Mesodermal cell (in vitro differentiated cells): ENCODE measurements at regions not wholly inside any gene's neighbourhood (a gene's known extent, or its start where the extent isn't known, plus 50 kb on each side); places are given as distances from the start of the nearest gene placed in this dataset.
"Not testable (repeated sequence)": the region's sequence is repeated elsewhere in the genome, so short reads cannot be mapped to it uniquely, and the experiment has no call there.

Experiments
- H3K27ac ChIP-seq: 2 replicates; pipeline ENCODE4 v1.7.0; 2013; ENCODE audit warnings: mild to moderate bottlenecking, low read depth, low read length, moderate library complexity; ENCODE audit not compliant: severe bottlenecking
- H3K36me3 ChIP-seq: 2 replicates; pipeline ENCODE4 v1.7.1; 2013; ENCODE audit warnings: mild to moderate bottlenecking, low read length, moderate library complexity; ENCODE audit not compliant: control insufficient read depth, insufficient read depth
- H3K4me1 ChIP-seq: one replicate; pipeline ENCODE4 v1.7.1; 2013; ENCODE audit warnings: mild to moderate bottlenecking, low read length; ENCODE audit not compliant: insufficient read depth, control insufficient read depth, poor library complexity, severe bottlenecking
- H3K4me3 ChIP-seq: 2 replicates; pipeline ENCODE4 v1.7.0; 2013; ENCODE audit warnings: low read length, control low read depth, mild to moderate bottlenecking; ENCODE audit not compliant: insufficient read depth, poor library complexity, severe bottlenecking; ENCODE audit errors: extremely low read depth
- H3K9me3 ChIP-seq: 2 replicates; pipeline ENCODE4 v1.7.1; 2013; ENCODE audit warnings: mild to moderate bottlenecking, low read length, moderate library complexity; ENCODE audit not compliant: control insufficient read depth
- WGBS, 2 experiments: methylation state at CpG; one replicate each; pipeline ENCODE4 v1.1.5; 2013; ENCODE audit warnings: missing lambda C conversion rate in 2 of 2; ENCODE audit not compliant: insufficient coverage in 2 of 2; 5-methylcytosine and 5-hydroxymethylcytosine counted together

DNA sequence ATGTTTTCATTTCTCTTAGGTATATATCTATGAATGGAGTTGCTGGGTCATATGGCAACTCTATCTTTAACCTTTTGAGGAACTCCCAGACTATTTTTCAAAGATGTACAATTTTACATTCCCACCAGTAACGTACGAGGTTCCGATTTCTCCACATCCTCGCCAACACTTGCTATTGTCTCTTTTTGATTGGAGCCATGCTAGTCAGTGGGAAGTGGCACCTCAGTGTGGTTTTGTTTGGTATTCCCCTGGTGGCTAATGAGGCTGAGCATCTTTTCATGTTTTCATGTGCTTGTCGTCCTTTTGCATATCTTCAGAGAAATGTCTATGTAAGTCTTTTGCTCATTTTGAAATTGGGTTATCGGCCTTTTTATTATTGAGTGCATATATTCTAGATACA lies 178.6 kb upstream of the EXOC2 start:
- Histone ChIP-seq H3K36me3 (no peaks in the 10 kb centered on the region), H3K4me3 (no peak overlapping the region), H3K27ac (no peak overlapping the region), H3K4me1 (no peaks in the 10 kb centered on the region), H3K9me3 (no peaks in the 10 kb centered on the region)
- WGBS, 2 experiments: 100% methylated on average over 1 to 3 of the region's 6 CpGs

DNA sequence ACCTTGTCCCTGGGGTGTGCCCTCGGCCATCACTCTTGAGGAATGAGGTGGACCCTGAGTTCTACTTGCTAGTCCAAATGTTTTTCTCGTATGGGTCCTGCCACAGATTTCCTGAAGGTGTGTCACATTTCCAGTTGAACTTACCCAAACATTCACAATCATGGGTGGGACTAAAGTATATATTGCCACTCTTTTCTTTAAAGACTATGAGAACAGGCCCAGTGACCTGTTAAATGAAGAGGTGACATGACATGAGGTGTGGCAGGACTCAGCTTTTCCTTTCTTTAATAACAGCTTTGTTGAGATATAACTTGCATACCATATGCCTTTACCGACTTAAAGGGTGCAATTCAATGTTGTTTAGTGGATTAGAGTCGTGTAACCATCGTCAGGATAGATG lies 177.2 kb upstream of the EXOC2 start:
- Histone ChIP-seq H3K9me3 (no peaks in the 10 kb centered on the region), H3K36me3 (no peaks in the 10 kb centered on the region), H3K4me1 (no peaks in the 10 kb centered on the region), H3K27ac (no peak overlapping the region), H3K4me3 (no peak overlapping the region)
- WGBS, 2 experiments: 82 to 100% methylated on average over 2 to 3 of the region's 5 CpGs

DNA sequence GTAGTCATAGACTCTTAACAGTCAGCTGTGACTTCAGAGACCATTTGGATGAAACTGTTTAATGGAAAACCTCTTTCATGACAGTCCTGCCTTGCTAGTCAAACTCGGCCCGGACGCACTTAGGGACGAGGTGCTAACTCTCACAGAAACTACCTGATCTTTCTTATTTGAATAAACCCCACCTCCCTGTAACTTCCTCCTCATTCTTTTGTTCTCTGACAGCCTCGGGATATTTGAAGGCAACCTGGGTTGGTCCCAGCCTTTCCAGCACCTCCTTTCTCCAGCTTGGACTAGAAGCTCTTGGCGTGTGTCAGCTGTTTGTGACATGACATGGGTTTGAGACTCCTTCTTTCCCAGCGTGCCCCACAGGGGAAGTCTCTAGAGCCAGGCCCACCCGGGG lies 175.3 kb upstream of the EXOC2 start:
- Histone ChIP-seq H3K9me3 (no peaks in the 10 kb centered on the region), H3K36me3 (no peaks in the 10 kb centered on the region), H3K4me1 (no peaks in the 10 kb centered on the region), H3K27ac (no peak overlapping the region), H3K4me3 (no peak overlapping the region)
- WGBS, 2 experiments: 93 to 94% methylated on average over 5 to 7 of the region's 8 CpGs

- Histone ChIP-seq H3K27ac (no peak overlapping the region), H3K4me3 (no peak overlapping the region), H3K9me3 (no peaks in the 10 kb centered on the region), H3K4me1 (no peaks in the 10 kb centered on the region), H3K36me3 (no peaks in the 10 kb centered on the region)
- 80 to 90% methylated on average over 3 to 5 of the region's 6 CpGs for WGBS, 2 experiments
Measured at GRCh38 chr6:867378-867777, 174.4 kb upstream of the EXOC2 start.

DNA sequence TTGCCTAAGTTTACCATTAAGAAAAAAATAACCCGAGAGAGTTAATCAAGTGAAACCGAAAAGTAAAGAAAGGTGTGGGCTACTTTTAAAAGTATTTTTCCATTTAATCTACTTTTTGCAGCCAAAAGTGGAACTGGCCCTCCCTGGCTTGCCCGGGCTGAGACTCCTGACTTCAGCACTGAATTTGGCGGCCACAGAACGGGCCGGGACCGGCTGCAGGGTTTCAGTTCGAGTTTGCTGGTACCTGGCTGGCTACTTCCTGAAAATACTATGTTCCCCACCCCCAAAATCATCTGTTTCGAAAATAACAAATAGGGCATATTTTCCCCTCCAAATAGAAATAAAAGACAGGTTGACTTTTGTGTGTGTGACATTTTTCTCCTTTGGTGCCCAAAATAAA lies 173.4 kb upstream of the EXOC2 start:
- Histone ChIP-seq H3K27ac (no peak overlapping the region), H3K4me1 (peaks cover 4% of the 10 kb centered on the region), H3K4me3 (no peak overlapping the region), H3K36me3 (no peaks in the 10 kb centered on the region), H3K9me3 (peaks cover 3% of the 10 kb centered on the region)
- 77 to 80% methylated on average over 6 of the region's 9 CpGs for WGBS, 2 experiments

DNA sequence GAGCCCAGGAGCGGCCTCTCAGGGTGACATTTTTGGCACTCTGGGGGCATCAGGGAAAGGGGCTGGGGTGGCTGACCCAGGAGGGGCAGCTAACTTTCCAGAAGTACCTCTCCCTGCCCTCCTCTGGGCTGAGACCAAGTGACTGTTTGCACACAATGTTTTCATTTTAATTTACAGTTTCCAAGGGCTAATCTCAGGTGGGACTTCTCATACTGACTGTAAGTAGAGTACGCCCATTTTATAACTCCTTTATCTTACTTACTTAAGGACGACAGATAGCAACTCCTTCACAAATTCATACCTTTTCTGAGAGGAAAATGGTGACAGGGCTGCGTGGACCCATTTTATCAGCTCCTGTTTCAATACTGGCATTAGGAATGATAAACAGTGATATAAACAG lies 172.9 kb upstream of the EXOC2 start:
- Histone ChIP-seq H3K9me3 (peaks cover 4% of the 10 kb centered on the region), H3K4me1 (peaks cover 5% of the 10 kb centered on the region), H3K27ac (no peak overlapping the region), H3K36me3 (no peaks in the 10 kb centered on the region), H3K4me3 (no peak overlapping the region)
- 89 to 100% methylated on average over 1 to 2 of the region's 4 CpGs for WGBS, 2 experiments

DNA sequence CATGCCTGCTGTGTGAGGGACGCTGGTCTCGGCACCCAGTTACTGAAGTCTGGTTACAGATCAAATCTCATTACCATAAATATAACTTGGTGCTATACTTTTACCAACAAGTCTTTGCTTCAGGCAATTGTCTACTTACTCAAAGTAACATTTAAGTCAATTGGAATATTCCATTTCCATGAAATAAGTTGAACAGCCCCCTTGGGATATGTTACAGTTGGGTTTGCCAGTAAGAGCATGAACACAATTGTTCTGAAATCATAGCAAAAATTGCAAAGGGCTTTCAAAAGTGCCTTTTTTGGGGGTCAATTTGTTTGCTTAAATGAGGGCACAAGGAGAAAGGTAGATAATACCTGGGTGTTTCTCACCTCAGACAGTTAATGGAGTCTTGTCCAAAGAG lies 170.9 kb upstream of the EXOC2 start:
- Histone ChIP-seq H3K27ac (no peak overlapping the region), H3K4me3 (no peak overlapping the region), H3K36me3 (no peaks in the 10 kb centered on the region), H3K9me3 (peaks cover 4% of the 10 kb centered on the region), H3K4me1 (peaks cover 5% of the 10 kb centered on the region)
- no CpG with 5 or more reads among the region's 2 CpGs for WGBS, 2 experiments

DNA sequence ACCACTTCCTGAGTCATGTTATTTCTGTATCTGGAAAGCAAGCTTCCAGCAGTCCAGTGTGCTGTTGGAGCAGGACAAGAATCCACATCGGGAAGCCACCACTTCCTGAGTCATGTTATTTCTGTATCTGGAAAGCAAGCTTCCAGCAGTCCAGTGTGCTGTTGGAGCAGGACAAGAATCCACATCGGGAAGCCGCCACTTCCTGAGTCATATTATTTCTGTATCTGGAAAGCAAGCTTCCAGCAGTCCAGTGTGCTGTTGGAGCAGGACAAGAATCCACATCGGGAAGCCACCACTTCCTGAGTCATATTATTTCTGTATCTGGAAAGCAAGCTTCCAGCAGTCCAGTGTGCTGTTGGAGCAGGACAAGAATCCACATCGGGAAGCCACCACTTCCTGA lies 170.2 kb upstream of the EXOC2 start:
- H3K4me1 ChIP-seq, H3K36me3 ChIP-seq, H3K9me3 ChIP-seq, H3K4me3 ChIP-seq: not testable (repeated sequence)
- H3K27ac ChIP-seq: peak overlapping the region; percentile 23
- WGBS, 2 experiments: 88 to 95% methylated on average over 2 of the region's 5 CpGs

DNA sequence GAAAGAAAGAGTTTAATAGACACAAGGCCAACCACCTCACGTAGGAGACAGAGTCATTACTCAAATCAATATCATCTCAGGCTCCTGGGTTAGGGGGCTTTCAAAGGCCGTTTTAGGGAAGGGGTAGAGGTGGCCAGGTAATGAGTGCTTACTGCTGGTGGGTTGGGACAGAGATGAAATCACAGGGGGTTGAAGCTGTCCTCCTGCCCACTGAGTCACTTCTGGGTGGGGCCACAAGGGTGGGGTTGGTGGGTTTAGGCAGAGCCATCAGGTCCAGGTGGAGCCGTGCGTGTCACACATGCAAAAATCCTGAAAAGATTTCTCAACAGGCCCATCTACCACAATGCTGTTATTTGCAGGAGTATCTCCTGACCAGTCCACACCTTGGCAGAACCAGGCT lies 167.0 kb upstream of the EXOC2 start:
- H3K4me3 ChIP-seq: no peak overlapping the region
- peaks cover 4% of the 10 kb centered on the region for H3K9me3 ChIP-seq
- H3K4me1 ChIP-seq: peaks cover 5% of the 10 kb centered on the region
- H3K27ac ChIP-seq: no peak overlapping the region
- 100% methylated on average over 2 of the region's 4 CpGs for WGBS, 2 experiments
- H3K36me3 ChIP-seq: no peaks in the 10 kb centered on the region

DNA sequence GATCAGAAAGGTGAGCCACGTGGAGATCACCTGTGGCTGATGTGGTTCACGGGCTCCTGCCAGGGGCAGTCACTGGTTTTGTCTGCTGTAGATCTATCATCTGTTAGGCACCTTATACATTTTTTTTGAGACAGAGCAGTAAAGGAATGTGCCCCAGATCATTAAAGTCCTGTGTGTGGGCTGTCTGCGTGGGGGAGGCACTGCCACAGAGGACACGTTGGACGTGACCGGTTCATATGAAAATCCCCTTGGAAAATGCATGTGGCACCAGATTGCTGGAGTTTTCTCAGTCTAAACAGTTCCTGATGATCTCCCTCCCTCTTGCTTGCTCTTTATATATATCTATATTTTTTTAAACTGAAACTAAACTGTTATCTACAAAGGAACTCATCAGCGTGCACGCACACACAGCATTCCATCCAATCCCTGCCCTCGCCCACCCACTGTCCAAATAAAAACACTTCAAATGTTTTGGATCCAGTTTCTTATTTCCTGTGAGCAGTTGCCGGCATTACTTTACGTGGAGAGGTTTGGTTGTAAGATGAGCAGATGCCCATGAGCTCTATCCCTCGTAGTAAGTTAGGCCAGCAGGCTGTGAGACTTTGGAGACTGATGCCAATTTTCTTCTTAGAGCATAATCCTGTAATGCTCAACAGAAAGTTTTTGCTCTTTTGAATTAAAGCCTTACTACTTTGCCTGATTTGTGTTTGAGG lies 161.6 kb upstream of the EXOC2 start:
- H3K9me3 ChIP-seq: no peaks in the 10 kb centered on the region
- 94 to 96% methylated on average over 8 to 10 of the region's 12 CpGs for WGBS, 2 experiments
- H3K4me3 ChIP-seq: no peak overlapping the region
- H3K27ac ChIP-seq: no peak overlapping the region
- no peaks in the 10 kb centered on the region for H3K36me3 ChIP-seq
- H3K4me1 ChIP-seq: no peaks in the 10 kb centered on the region

- not testable (repeated sequence) for H3K4me1 ChIP-seq, H3K4me3 ChIP-seq, H3K36me3 ChIP-seq, H3K27ac ChIP-seq, H3K9me3 ChIP-seq
- WGBS, 2 experiments: 96% methylated on average over 3 of the region's 5 CpGs; no CpG with 5 or more reads in 1 of the 2 experiments
Measured at GRCh38 chr6:852216-852615, 159.3 kb upstream of the EXOC2 start.
